ENCODE measurements at regions not wholly inside any gene's neighbourhood (a gene's known extent, or its start where the extent isn't known, plus 50 kb on each side); places are given as distances from the start of the nearest gene placed in this dataset.

DNA sequence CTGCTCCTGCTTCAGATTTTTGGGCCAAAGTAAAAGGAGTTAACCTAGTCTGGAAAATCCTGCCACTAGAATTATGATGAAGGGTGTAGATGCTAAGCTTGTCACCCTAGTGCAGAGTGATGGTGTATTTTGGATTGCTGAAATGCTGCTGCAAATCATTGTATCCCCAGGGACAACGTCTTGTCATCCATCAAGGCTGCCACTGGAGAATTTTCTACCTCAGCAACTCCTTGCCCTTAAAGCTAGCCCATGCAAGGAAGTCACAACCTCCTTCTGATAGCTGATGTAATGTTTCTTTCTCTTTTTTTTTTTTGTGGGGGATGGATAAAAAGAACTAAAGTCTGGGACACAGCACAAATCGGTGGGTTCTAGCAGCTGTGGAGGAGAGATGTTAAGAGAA is 139.4 kb upstream of the FRMD6 start:
- no peak for DNase-seq (ENCODE audit: low read depth in 2 of 2)

DNA sequence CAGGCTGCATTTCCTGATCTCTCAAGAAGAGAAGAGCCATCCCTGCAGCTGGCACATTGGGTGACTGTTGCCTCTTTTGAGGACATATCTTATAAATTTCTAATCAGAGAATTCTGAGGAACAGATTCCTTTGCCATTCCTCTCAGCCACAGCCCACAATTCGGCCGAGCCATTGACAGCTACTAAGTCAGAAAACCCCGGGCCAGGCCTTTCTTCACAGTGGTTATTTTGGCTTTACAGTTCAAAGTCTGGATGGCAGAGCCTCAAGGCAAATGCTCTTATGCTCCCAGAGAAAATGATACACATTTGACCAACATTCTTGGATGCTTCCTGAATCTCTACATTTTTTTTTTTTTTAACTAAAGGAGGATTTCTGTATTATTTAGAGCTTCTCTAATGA is 138.4 kb upstream of the FRMD6 start:
- no peak for DNase-seq (ENCODE audit: low read depth in 2 of 2)

DNA sequence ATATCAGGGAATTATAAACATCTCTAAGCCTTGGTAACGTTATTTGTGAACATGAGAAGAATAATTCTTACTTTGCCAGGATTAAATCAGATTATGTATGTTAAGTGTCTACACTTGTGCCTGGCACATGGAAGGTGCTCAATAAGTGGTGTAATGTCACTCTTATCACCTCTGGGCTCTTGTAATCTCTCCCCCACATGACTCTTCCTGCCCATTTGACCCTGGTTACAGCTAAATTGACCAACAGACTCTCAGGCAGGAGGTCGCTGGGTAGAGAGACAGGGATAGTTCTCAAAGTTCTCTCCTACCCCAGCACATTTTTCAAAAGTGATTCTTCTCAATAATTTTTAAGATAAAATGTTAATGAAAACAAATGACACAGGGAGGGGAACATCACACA is 137.8 kb upstream of the FRMD6 start:
- DNase-seq (ENCODE audit: low read depth in 2 of 2) = no peak

- DNase-seq (ENCODE audit: low read depth in 2 of 2) = no peak
These were observed 136.1 kb upstream of the FRMD6 start for GRCh38 chr14:51515611-51516010.

- DNase-seq (ENCODE audit: low read depth in 2 of 2) = no peak
These were observed 134.9 kb upstream of the FRMD6 start for GRCh38 chr14:51516706-51517395.

- DNase-seq (ENCODE audit: low read depth in 2 of 2) = no peak
These were observed 133.4 kb upstream of the FRMD6 start for GRCh38 chr14:51518280-51518679.

- DNase-seq (ENCODE audit: low read depth in 2 of 2) = no peak
These were observed 133.0 kb upstream of the FRMD6 start for GRCh38 chr14:51518711-51519110.

GRCh38 chr14:51520087-51520486 is 131.6 kb upstream of the FRMD6 start:
- DNase-seq (ENCODE audit: low read depth in 2 of 2) = no peak

DNA sequence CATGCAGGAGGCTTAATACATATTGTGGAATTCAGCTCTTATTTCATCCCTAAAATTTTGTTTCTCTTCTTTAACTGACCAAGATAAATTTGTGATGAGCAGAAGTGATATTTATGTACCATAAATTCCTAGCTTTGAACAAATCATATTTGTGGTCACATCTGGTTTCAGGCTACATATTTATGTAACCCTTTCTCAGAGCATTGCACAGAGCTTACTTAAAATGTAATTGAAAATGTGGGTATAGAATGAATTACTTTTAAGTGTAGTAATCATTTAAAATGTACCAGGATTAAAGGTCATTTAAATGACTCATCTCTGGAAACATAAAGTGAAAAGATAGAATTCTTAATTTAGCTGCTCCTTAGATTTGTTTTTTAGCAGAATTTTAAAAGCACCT is 129.9 kb upstream of the FRMD6 start:
- no peak for DNase-seq (ENCODE audit: low read depth in 2 of 2)

DNA sequence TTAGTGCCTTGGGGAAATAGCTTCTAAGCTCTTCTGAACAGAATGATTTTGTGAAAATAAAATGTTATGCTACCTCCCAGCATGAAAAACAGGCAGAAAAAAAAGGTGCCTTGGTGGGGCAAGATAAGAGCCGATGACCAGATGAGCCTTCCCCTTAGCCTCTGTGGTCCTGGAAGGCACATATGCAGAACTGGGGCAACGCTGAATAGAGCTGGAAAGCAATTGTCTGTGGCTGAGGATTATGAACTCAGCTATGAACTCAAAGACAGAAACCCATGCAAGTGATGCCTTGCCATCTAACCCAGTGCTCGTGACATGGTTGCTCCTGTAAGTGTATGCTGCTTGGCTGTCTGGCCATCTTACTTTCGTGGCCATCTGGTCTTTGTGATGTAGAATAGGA is 128.5 kb upstream of the FRMD6 start:
- no peak for DNase-seq (ENCODE audit: low read depth in 2 of 2)

DNA sequence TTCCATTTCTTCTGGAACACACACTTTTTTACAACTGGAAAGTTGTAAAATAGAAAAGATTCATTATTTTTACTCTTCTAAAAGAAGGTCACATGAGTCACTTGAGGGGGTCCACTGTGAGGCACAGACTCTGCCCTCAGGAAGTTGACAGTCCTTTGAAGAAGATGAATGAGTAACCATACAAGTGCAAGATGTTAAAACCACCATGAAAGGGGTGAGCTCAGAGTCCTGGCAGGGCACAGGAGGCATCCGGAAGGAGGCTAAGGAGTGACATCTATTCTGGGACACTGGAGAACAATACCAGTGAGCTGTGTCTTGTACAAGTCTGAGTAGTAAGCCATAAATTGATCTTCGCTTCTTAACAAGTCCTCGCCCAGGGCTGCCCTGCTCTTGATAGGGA is 126.0 kb upstream of the FRMD6 start:
- no peak for DNase-seq (ENCODE audit: low read depth in 2 of 2)

- no peak for DNase-seq (ENCODE audit: low read depth in 2 of 2)
These were observed 124.6 kb upstream of the FRMD6 start for GRCh38 chr14:51527073-51527472.

DNA sequence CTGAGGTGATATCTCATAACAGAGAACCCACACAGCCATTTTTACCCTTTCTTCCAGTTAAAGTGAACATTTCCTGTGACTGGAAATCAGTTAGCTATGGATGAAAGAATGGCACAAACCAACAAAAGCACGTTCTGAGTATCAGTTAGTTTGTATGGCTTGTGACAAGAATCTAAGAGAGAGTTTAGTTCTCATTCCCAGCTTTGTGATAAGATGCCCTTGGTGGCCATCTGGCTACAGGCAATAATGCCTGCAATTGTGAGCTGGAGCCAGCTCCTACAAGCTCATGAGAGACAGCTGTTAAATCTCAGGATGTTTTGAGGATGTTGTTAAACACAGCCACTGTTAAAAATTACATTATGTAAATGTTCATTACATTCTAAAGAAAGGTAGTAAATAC is 122.0 kb upstream of the FRMD6 start:
- DNase-seq (ENCODE audit: low read depth in 2 of 2) = no peak

- no peak for DNase-seq (ENCODE audit: low read depth in 2 of 2)
These were observed 118.5 kb upstream of the FRMD6 start for GRCh38 chr14:51533160-51533559.

GRCh38 chr14:51533872-51534553 is 117.7 kb upstream of the FRMD6 start:
- DNase-seq (ENCODE audit: low read depth in 2 of 2) = no peak

DNA sequence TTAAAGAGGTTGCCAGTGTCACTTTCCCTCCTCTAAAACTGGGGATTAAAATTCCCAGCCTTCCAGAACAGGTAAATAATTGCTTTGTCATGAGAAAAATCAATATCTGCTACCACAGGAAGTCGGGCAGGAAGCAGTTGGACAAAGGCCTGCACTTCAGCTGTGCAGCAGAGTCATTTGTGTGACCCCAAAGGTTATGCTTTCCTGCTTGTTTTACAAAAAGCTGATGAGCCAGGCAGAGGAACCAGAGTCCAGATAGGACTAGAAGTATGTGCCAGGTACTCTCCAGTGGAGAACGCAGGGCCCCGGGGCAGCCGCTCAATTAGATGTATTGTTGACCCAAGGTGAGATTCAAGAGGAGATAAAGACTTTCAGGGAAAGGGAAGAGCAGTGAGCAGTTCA is 117.1 kb upstream of the FRMD6 start:
- no peak for DNase-seq (ENCODE audit: low read depth in 2 of 2)

GRCh38 chr14:51535443-51536044 is 116.2 kb upstream of the FRMD6 start:
- no peak for DNase-seq (ENCODE audit: low read depth in 2 of 2)

DNA sequence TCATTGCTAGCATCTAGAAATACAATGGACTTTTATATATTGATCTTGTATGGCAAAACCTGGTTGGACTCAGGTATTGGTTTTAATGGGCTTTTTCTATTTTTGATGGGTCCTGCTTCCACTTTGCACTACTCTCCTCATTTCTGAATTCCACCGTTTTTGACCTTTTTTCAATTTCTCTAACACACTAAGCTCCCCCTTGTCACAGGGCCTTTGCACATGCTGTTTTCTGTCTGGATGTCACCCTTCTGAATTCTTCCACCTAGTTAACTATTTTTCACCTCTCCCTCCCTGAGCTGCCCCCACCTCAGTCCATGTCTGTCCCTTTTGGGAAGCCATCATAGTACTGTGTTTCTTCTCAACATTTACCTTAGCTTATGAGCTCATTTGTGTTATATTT is 112.7 kb upstream of the FRMD6 start:
- no peak for DNase-seq (ENCODE audit: low read depth in 2 of 2)

GRCh38 chr14:51539571-51540037 is 112.1 kb upstream of the FRMD6 start:
- no peak for DNase-seq (ENCODE audit: low read depth in 2 of 2)

GRCh38 chr14:51540364-51540763 is 111.3 kb upstream of the FRMD6 start:
- no peak for DNase-seq (ENCODE audit: low read depth in 2 of 2)

- no peak for DNase-seq (ENCODE audit: low read depth in 2 of 2)
These were observed 107.2 kb upstream of the FRMD6 start for GRCh38 chr14:51544471-51544870.

DNA sequence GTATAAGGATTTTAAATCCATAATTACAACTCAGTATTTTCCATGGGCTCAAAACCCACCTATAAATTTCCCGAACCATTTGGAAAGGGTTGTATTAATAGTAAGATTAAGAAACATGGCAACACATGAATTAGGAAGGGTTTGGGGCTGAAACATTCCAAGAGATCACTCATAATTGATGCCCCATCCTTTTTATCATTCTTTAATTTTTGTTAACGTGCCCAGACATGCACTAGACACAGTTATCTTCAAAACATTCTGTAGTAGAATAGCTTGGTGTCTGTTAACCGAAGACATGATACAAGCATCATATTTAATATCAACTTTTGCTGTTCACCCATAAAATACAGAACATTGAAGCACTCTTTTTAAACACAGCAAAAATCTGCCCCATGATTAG is 106.8 kb upstream of the FRMD6 start:
- DNase-seq (ENCODE audit: low read depth in 2 of 2) = no peak

DNA sequence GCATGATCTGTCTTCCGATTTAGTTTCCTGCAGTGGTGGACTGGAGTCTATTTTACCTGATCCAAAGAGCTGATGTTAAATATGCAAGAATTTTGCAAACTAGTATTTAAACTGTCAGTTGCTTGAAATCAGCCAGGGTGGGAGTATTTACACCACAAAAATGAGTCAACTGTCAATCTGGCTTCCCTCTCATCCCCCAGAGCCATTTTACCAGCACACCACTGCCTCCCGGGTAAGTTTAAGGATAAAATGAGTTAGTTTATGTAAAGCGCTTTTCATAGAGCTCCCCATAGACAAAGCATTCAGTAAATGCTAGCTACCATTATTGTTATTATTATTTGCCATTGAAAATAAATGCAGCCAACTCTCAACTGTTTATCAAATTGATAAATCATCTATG is 106.3 kb upstream of the FRMD6 start:
- DNase-seq (ENCODE audit: low read depth in 2 of 2) = no peak
